ENCODE measurements at regions not wholly inside any gene's neighbourhood (a gene's known extent, or its start where the extent isn't known, plus 50 kb on each side); places are given as distances from the start of the nearest gene placed in this dataset.

GRCh38 chrX:39481621-39482020, 616.1 kb downstream of the BCOR start:
- intact Hi-C loops (cut with DNase I) = loop anchor here in 1 of 10 donors (10.0 kb wide), 1 partner anchor 57 kb away; no protein-coding TSS in a partner anchor
- peaks cover 0 to 19% (median 7%) of the 10 kb centered on the region in 9 donors for H3K4me1 ChIP-seq
- no peak for TF ChIP-seq CTCF (IDR thresholded peaks at IDR 0.05)
- ATAC-seq = no peak
- no peaks in the 10 kb centered on the region for H3K36me3 ChIP-seq
- WGBS, 2 donors = 88 to 91% methylated on average over 4 of the region's 4 CpGs
- peaks cover 0 to 4% (median 0%) of the 10 kb centered on the region in 11 donors for H3K9me3 ChIP-seq
- H3K27me3 ChIP-seq = peaks cover 0 to 12% (median 0%) of the 10 kb centered on the region in 7 donors
- H3K4me3 ChIP-seq = no peak overlapping the region
- no peak for DNase-seq
- H3K27ac ChIP-seq = no peak overlapping the region

GRCh38 chrX:39484159-39485068, 613.3 kb downstream of the BCOR start:
- H3K4me1 ChIP-seq = peaks cover 0 to 6% (median 0%) of the 10 kb centered on the region in 9 donors
- H3K27ac ChIP-seq = no peak overlapping the region
- peaks cover 0 to 12% (median 0%) of the 10 kb centered on the region in 7 donors for H3K27me3 ChIP-seq
- intact Hi-C loops (cut with DNase I) = loop anchor here in 2 of 10 donors (1.0 to 10.0 kb wide), 2 partner anchors 46 to 60 kb away; no protein-coding TSS in a partner anchor
- 73 to 76% methylated on average over 12 of the region's 12 CpGs for WGBS, 2 donors
- peaks cover 0 to 4% (median 0%) of the 10 kb centered on the region in 11 donors for H3K9me3 ChIP-seq
- no peaks in the 10 kb centered on the region for H3K36me3 ChIP-seq
- no peak for ATAC-seq
- no peak for DNase-seq
- TF ChIP-seq CTCF (IDR thresholded peaks at IDR 0.05) = no peak
- no peak overlapping the region for H3K4me3 ChIP-seq

GRCh38 chrX:39487166-39487968, 610.4 kb downstream of the BCOR start:
- ATAC-seq (peak in 1 of 8 donors; percentile 37), DNase-seq (no peak)
- Histone ChIP-seq H3K27me3 (peaks cover 0 to 12% (median 0%) of the 10 kb centered on the region in 7 donors), H3K9me3 (peaks cover 0 to 4% (median 0%) of the 10 kb centered on the region in 11 donors), H3K4me1 (peaks cover 0 to 14% (median 0%) of the 10 kb centered on the region in 9 donors), H3K4me3 (no peak overlapping the region), H3K27ac (no peak overlapping the region), H3K36me3 (no peaks in the 10 kb centered on the region)
- intact Hi-C loops (cut with DNase I) = loop anchor here in 1 of 10 donors (10.0 kb wide), 1 partner anchor 63 kb away; no protein-coding TSS in a partner anchor
- no peak for TF ChIP-seq CTCF (IDR thresholded peaks at IDR 0.05)
- WGBS, 2 donors = 67 to 75% methylated on average over 8 of the region's 8 CpGs

- H3K36me3 ChIP-seq = no peaks in the 10 kb centered on the region
- 87 to 97% methylated on average over 4 of the region's 4 CpGs for WGBS, 2 donors
- peaks cover 0 to 4% (median 0%) of the 10 kb centered on the region in 11 donors for H3K9me3 ChIP-seq
- intact Hi-C loops (cut with DNase I) = loop anchor here in 1 of 10 donors (10.0 kb wide), 1 partner anchor 63 kb away; no protein-coding TSS in a partner anchor
- TF ChIP-seq CTCF (IDR thresholded peaks at IDR 0.05) = no peak
- ATAC-seq = no peak
- H3K4me1 ChIP-seq = peaks cover 0 to 18% (median 0%) of the 10 kb centered on the region in 9 donors
- no peak for DNase-seq
- H3K4me3 ChIP-seq = no peak overlapping the region
- peaks cover 0 to 12% (median 0%) of the 10 kb centered on the region in 7 donors for H3K27me3 ChIP-seq
- no peak overlapping the region for H3K27ac ChIP-seq
Measured at GRCh38 chrX:39487969-39488330, 609.8 kb downstream of the BCOR start.

Measured in heart right ventricle (tissue), 16 donors.